ENCODE measurements at regions not wholly inside any gene's neighbourhood (a gene's known extent, or its start where the extent isn't known, plus 50 kb on each side); places are given as distances from the start of the nearest gene placed in this dataset.

- no peak for TF ChIP-seq CTCF (IDR thresholded peaks at IDR 0.05)
- no peak for TF ChIP-seq POLR2A (IDR thresholded peaks at IDR 0.05)
These were observed 406.2 kb upstream of the CADM1 start for GRCh38 chr11:115910379-115910778.
